HuH-7 (cell line): ENCODE measurements at regions not wholly inside any gene's neighbourhood (a gene's known extent, or its start where the extent isn't known, plus 50 kb on each side); places are given as distances from the start of the nearest gene placed in this dataset.
"Not testable (repeated sequence)": the region's sequence is repeated elsewhere in the genome, so short reads cannot be mapped to it uniquely, and the experiment has no call there.

Experiments used
- DNase-seq: peaks from one replicate; pipeline ENCODE4 v3.0.0; 2011; ENCODE audit warnings: low spot score

DNA sequence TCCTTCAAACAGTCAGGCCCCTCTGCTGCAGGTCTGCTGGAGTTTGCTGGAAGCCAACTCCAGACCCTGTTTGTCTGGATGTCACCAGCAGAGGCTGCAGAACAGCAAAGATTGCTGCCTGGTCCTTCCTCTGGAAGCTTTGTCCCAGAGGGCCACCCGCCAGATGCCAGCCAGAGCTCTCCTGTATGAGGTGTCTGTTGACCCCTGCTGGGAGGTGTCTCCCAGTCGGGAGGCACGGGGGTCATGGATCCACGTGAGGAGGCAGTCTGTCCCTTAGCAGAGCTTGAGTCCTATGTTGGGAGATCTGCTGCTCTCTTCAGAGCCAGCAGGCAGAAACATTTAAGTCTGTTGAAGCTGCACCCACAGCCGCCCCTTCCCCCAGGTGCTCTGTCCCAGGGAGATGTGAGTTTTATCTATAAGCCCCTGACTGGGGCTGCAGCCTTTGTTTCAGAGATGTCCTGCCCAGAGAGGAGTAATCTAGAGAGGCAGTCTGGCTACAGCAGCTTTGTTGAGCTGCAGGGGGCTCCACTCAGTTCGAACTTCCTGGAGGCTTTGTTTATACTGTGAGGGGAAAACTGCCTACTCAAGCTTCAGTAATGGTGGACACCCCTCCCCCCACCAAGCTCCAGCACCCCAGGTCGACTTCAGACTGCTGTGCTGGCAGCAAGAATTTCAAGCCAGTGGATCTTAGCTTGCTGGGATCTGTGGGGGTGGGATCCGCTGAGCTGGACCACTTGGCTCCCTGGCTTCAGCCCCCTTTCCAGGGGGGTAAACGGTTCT, 72.1 kb downstream of the OGFRL1 start:
- DNase-seq, result not testable (repeated sequence)

DNA sequence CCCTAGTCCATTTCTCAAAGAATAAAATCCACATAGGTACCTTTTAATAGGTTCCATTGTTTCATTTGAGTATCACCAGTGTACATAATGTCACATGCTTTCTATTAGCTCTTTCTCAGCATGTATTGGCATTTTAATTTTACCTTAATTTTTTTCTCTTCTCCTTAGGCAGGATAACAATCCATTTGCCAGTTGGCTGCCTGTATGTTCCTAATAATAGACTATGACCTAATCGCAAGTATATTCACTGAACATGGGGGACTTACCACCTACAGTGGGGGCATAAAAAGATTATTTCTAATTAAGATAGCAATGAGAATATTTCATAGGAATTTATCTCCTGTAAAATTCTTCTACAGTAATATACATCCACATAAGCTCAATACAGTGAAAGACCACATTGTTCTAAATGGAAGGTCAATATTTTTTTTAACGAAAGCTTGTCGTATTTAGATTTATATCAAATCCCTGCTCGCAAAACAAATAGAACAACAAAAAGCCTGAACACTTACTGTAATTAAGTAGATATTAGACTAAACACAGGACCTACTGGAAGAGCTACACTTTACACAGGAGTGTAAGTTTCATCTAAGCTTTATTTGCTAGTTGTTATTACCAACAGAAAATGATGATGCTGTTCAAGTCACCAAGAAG, 76.4 kb downstream of the OGFRL1 start:
- no peak for DNase-seq

GRCh38 chr6:71367756-71368155, 79.1 kb downstream of the OGFRL1 start:
- no peak for DNase-seq

DNA sequence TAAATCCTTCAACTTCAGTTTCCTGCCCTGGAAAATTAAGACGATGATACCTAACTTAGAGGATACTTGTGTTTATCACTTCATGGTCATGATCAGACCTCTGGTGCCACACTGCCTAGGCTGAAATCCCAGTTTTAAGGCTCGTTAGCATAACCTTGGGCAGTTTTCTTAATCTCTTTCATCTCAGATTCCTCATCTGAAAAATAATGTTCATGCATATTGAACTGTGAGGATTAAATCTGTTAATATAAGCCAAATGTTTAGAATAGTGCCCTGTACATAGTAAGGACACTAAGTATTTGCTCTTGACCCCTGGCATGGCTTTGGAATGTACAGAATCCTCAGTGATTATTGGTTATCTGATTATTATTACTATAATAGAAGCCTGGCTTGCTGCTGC, 79.7 kb downstream of the OGFRL1 start:
- no peak for DNase-seq

- no peak for DNase-seq
Measured at GRCh38 chr6:71371559-71371958, 82.9 kb downstream of the OGFRL1 start.

DNA sequence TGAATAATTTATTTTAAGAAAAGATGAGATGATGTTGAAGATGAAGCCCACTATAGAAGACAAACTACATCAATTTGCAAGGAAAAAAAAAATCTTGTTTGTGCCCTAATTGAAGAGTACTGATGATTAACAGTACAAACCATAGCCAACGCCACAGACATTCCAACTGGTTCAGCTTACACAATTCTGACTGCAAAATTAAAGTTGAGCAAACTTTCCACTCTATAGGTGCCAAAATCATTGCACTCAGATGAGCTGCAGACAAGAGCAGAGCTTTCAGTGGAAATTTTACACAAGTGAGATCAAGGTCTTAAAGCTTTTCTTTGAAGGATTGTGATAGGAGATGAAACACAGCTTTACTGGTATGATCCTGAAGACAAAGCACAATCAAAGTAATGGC, 85.3 kb downstream of the OGFRL1 start:
- no peak for DNase-seq

DNA sequence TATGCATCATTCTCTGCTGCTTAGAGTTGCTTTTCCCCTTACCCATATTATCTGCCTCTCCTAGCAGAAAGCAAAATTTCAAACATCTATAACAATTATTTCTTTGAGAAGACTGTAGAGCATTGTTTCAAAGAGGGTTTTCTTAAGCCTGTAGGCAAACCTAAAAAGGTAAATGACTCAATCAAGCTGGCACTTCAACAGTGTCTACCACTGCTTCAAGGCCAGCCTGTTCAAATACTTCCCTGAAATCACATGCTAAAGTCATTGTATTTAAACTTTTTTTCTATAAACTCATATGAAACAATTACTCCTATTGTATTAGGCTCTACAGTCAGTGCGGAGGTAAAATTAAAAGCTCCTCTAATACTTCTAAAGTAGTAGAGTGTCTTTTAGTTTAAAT, 87.1 kb downstream of the OGFRL1 start:
- no peak for DNase-seq

DNA sequence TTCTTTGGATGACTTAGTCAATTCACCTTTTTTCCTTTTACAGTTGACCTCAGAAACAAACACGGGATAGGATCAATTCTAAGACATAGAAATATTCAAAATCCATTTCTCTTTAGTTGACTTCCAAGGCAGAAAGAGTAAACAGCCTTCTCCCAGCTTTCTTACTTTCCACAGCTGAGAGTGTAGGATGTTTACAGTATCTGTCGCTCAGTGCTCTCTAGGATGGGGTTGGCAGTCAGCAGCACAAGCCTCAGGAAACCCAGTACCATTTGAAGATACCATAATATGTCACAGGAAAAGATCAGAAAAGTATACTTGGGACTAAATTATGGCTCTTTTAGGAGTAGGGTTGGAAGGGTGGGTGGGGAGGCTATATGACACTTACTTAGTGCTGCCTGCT, 88.2 kb downstream of the OGFRL1 start:
- DNase-seq, result no peak

GRCh38 chr6:71383476-71383875, 94.9 kb downstream of the OGFRL1 start:
- no peak for DNase-seq

- DNase-seq, result no peak
Measured at GRCh38 chr6:71383901-71384489, 95.4 kb downstream of the OGFRL1 start.

- no peak for DNase-seq
Measured at GRCh38 chr6:71385111-71385822, 96.7 kb downstream of the OGFRL1 start.

DNA sequence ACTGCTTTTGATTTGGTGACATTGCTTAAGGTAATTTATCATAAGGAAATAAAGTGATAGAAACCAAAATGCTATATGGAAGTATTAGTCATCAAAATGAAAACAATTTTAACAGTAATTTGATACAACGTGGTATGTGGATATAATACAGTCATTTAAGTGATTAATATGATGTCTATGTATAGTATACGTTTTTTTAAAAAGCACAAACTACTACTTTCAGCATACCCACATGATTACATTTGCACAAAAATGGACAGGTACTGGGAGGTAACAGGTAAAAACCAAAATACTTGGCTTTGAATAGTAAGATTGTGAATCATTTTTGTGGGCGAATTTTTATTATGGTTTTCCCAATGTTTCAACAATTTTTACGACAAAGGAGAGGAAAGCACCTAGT, 97.6 kb downstream of the OGFRL1 start:
- DNase-seq, result no peak

DNA sequence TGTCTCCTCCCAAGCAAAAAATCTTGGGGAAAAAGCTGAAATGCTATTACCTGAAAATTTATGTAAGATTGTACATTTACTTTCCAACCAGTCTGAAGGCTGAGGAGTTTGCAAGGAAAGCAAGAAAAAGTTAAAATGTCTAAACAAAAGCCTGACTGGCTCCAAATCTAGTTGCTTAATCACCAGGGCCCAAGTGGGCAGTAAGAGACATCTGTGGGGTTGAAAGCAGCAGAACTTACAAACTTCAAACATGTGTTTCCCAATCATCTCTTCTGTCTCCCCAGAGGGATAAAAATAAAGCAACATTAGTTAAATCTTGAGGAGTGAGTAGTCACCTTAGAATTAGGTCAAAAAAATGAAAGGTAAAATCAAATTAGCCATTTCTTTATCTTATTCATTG, 98.6 kb downstream of the OGFRL1 start:
- no peak for DNase-seq

DNA sequence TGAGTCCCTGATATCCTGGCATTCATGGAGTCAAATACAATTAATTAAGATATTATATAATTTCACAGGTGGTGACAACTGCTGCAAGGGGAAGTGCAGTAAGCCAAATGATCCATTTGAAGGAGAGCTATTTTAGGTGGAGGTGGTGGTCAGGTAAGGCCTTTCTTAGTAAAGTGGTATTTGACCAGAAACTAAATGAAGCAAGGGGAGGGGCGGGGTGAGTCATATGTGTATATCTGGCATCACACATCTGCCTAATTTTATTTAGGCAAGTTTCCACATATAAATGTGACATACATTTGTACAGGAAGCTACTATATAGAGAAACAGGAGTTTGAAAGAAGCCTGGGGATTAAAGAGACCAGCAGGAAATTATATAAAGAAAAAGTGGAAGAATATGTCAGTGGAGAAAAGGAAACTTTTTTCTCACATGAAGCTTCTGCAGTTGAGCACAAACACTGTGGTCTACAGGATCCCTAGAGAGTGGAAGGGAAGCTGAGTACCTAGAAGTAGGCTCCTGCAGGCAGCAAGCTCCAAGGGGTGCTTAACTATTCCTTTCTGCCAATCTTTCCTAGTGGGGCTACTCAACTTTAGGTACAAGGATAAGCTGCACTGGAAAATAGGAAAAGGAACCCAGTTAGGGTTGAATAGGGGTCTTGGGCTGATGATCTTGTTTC, 99.6 kb downstream of the OGFRL1 start:
- DNase-seq, result no peak

GRCh38 chr6:71388856-71389527, 100.4 kb downstream of the OGFRL1 start:
- no peak for DNase-seq

DNA sequence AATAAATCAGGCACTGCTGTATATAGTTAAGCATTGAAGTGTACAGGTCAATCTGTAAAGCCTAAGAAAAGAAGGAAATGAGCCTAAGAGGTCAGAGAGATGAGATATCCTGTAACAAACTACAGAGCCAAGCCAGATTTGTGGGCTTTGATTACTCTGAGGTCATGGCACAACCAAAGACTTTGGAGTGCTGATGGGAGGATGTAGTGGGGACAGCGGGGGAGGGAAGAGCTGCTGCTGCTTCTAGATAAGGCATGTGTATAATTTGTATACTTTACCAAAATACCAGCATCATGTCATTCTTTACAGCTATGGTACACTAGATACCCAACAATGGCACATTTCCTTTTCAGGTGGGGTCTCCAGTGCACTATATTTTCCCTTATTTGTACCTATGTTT, 102.5 kb downstream of the OGFRL1 start:
- no peak for DNase-seq

- no peak for DNase-seq
Measured at GRCh38 chr6:71392276-71392675, 103.7 kb downstream of the OGFRL1 start.

GRCh38 chr6:71393471-71393870, 104.9 kb downstream of the OGFRL1 start:
- DNase-seq, result no peak

DNA sequence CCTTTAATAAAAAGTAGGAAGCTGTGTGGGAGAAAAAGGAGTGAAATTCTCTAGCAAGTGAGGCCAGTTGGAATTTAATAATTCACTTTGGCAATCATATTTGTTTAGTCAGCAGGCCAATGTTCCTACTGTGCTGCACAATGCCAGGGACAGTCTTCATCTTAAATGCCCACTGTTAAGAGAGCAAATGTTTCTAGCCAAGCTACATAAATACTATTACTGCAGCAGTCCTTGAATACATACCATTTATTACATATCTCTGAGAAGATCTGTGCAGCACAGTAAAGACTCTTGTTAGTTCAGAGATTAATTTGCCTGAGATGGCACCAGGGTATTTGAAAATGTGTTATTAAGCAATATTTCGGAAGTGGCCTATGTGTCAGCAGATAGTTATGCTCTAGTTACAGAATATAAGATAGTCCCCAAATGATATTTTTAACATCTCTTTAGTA, 105.4 kb downstream of the OGFRL1 start:
- DNase-seq, result no peak

DNA sequence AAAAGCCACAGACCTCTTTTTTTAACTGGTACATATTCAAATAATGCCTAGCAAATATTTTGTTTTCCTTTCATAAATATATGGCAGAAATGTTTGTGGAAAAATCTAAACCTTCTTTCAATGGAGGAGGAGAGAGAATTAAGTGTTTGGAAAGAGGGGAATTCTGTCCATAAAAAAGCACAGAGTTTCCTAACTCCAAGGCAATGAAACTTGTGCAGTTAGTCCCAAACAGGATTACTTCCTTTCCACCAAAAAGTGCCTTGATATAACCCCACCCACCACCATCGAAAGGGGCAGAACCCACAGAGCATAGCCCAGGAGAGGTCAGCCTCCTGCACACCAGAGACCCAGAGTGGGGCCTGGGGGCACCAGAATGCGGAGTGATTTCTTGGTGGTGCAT, 106.3 kb downstream of the OGFRL1 start:
- DNase-seq, result no peak

DNA sequence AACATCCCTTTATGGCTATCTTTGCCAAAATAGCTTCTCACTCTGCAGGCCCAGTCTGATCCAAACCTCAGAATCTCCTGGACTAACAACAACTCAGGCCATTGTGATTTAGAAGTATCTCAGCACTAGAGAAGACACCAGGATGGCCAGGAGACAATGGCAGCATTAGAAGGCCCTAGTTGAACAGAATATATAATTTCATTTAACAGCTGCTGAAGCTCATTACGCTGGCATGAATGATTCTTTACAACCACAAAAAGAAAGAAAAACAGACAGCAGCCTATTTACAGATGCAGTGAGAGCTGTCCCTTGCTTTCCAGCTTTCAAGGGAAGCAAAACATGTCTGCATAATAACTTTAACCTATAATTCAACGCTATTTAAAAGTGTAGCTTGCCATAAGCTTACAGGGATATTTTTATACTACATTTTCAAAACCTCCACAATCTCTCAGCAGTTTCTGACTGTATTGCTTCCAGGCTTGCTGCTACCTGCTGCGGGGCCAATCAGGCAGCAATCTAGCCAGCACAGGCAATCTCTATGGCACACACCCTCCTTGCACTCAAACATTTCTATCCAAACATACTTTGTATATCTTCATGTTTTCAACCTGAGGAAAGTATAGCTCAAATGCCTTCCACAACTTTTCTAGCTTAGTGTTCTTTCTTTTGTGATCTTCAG, 107.3 kb downstream of the OGFRL1 start:
- DNase-seq, result no peak
